ENCODE measurements at regions not wholly inside any gene's neighbourhood (a gene's known extent, or its start where the extent isn't known, plus 50 kb on each side); places are given as distances from the start of the nearest gene placed in this dataset.

DNA sequence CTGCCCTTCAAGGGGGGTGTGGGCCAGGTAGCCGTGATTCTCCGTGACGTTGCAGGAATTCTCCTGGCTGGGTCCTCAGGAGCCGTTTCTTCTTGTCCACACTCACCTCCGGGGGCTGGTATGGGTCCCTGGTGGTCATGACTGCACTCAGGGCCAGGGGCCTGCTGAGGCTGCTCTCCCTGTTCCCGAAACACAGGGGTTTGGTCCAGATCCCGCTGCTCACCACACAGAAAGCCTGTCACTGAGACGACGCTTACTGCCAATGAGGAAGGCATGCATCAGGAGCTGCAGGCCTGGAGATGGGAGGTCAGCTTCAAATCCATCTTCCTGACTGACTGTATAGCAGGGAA lies 160.7 kb downstream of the RTP5 start:
- TF ChIP-seq CTCF (IDR thresholded peaks at IDR 0.05; ENCODE audit: insufficient read depth, low read depth, low read length) = no peak
- DNase-seq (ENCODE audit: low read depth) = no peak
- no peak overlapping the region for H3K4me3 ChIP-seq (ENCODE audit: low read depth, low read length)

- no peak for DNase-seq (ENCODE audit: low read depth)
- TF ChIP-seq CTCF (IDR thresholded peaks at IDR 0.05; ENCODE audit: insufficient read depth, low read depth, low read length) = no peak
Measured at GRCh38 chr2:242030858-242031257, 161.3 kb downstream of the RTP5 start.

GRCh38 chr2:242031481-242032019 lies 162.0 kb downstream of the RTP5 start:
- DNase-seq (ENCODE audit: low read depth) = peak; percentile 93
- no peak overlapping the region for H3K4me3 ChIP-seq (ENCODE audit: low read depth, low read length)
- TF ChIP-seq CTCF (IDR thresholded peaks at IDR 0.05; ENCODE audit: insufficient read depth, low read depth, low read length) = no peak

More at GRCh38 chr2:242030858-242031257, 161.3 kb downstream of the RTP5 start:
- H3K4me3 ChIP-seq (ENCODE audit: low read depth, low read length) = no peak overlapping the region

DNA sequence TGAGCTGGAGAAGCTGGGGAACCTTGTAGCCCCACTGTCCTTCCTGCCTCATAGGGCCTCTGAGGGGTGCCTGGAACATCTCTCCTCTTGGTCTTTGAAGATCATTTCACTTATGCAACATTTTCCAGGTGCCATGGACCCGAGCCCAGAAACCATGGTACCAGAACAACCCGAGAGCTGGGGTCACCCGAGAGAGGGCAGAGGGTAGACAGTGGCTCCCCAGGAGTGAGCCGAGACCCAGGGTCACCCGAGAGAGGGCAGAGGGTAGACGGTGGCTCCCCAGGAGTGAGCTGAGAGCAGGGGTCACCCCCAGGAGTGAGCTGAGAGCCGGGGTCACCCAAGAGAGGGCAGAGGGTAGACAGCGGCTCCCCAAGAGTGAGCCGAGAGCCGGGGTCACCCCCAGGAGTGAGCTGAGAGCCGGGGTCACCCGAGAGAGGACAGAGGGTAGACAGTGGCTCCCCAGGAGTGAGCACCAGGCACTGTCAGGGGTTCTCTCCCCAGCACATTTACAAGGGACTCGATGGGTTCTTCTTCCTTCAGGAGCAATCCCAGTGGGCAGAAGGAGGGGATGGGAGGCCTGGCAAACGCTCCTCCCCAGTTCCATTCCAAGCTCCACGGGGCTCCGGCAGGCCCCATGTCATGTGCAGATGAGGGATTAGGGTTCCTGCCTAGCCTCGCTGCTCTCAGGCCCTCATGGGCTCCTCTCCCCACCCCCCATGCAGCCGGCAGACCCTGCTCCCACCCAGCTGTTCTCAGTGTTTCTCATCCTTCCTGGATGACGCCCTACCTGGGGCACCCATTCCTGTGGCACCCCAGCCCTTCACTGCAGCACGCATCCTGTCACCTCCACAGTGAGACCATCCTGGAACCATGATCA lies 163.5 kb downstream of the RTP5 start:
- DNase-seq (ENCODE audit: low read depth) = no peak
- H3K4me3 ChIP-seq (ENCODE audit: low read depth, low read length) = no peak overlapping the region
- TF ChIP-seq CTCF (IDR thresholded peaks at IDR 0.05; ENCODE audit: insufficient read depth, low read depth, low read length) = no peak

DNA sequence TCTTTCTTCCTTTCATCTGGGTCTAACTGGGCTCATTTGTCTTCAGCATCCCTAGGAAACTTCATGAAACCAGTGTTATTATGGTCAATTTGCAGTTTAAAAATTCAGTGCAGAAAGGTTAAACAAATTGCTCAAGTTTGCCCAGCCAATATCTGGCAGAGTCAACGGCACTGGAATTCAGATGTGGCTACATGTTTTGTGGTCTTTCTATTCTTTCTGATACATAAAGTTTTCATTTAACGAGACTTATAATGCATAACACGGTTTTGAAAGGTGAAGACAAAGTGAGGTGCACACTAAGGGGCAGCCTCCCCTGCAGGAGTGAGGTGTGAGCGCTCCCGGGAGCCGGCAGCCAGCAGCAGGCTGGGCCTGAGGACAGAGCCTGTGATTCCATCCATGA lies 164.6 kb downstream of the RTP5 start:
- H3K4me3 ChIP-seq (ENCODE audit: low read depth, low read length) = no peak overlapping the region
- no peak for TF ChIP-seq CTCF (IDR thresholded peaks at IDR 0.05; ENCODE audit: insufficient read depth, low read depth, low read length)

GRCh38 chr2:242034996-242035814 lies 165.7 kb downstream of the RTP5 start:
- H3K4me3 ChIP-seq (ENCODE audit: low read depth, low read length) = no peak overlapping the region
- DNase-seq (ENCODE audit: low read depth) = no peak
- TF ChIP-seq CTCF (IDR thresholded peaks at IDR 0.05; ENCODE audit: insufficient read depth, low read depth, low read length) = no peak

More for the DNA sequence above, 164.6 kb downstream of the RTP5 start:
- no peak for DNase-seq (ENCODE audit: low read depth)

Measured in fibroblast of villous mesenchyme (primary cell).